ENCODE measurements at regions not wholly inside any gene's neighbourhood (a gene's known extent, or its start where the extent isn't known, plus 50 kb on each side); places are given as distances from the start of the nearest gene placed in this dataset.

DNA sequence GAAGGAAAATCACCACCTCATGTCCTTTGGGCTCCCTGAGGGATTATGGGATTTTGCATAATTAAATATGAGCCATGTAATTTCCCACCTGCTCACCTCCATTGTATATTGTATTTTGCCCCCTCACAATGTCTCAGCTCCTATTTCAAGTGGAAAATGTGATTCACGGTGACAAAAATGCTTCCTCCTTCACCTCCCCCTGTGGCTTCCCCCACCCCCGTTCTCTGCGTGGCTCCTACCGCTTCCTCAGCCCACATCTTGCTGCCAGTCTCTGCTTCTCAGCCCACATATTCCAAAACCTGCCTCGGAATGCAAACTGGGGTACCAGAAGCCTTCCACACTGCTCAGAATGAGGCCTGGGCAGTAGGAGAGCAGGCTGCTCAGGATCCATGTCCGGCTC lies 394.5 kb upstream of the C16orf82 start:
- H3K4me2 ChIP-seq (ENCODE audit: low read length), result peak overlapping the region; percentile 45; the same call in 1 of the 2 replicates
- H3K9ac ChIP-seq (ENCODE audit: low read length), result no peak overlapping the region; the same call in 1 of the 2 replicates
- H2AFZ ChIP-seq (ENCODE audit: low read length), result no peak overlapping the region

DNA sequence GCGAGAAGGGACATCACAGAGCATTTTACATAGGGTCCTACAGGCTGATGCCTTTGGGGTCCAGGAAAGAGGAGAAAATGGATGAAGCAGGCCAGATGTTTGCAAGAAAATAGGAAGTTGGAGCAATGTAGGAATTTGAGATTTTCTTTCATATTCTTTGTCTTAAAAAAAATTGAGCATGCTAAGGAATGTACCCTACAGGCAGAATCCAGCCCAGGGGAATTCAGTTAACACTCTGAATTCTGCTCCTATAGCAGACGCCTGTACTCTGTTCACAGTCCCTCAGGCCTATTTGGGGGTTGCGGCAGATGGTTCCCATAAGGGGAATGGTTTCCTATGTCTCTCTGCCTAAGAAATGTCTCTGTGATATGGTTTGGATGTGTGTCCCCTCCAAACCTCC lies 393.7 kb upstream of the C16orf82 start:
- Histone ChIP-seq H3K79me2 (ENCODE audit: insufficient read depth, low read length) (no peaks in the 10 kb centered on the region), H3K9me3 (ENCODE audit: low read length) (no peaks in the 10 kb centered on the region), H2AFZ (ENCODE audit: low read length) (no peak overlapping the region), H3K9me2 (ENCODE audit: low read depth, low read length) (no peaks in the 10 kb centered on the region), H4K20me1 (ENCODE audit: insufficient read depth, low read length) (no peaks in the 10 kb centered on the region), H3K27ac (ENCODE audit: low read depth, low read length, poor library complexity, severe bottlenecking) (no peak overlapping the region), H3K4me1 (ENCODE audit: insufficient read depth, low read length, severe bottlenecking) (peaks cover 25% of the 10 kb centered on the region), H3K36me3 (ENCODE audit: insufficient read depth, low read length) (no peaks in the 10 kb centered on the region; the same call in 1 of the 2 replicates), H3K4me3 (ENCODE audit: low read depth, low read length, poor library complexity, severe bottlenecking) (no peak overlapping the region), H3K9ac (ENCODE audit: low read length) (no peak overlapping the region), H3K4me2 (ENCODE audit: low read length) (no peak overlapping the region), H3K27me3 (ENCODE audit: insufficient read depth, low read length) (no peaks in the 10 kb centered on the region), H3F3A (ENCODE audit: insufficient read depth, low read length) (no peaks in the 10 kb centered on the region)
- TF ChIP-seq, protein P1, sequence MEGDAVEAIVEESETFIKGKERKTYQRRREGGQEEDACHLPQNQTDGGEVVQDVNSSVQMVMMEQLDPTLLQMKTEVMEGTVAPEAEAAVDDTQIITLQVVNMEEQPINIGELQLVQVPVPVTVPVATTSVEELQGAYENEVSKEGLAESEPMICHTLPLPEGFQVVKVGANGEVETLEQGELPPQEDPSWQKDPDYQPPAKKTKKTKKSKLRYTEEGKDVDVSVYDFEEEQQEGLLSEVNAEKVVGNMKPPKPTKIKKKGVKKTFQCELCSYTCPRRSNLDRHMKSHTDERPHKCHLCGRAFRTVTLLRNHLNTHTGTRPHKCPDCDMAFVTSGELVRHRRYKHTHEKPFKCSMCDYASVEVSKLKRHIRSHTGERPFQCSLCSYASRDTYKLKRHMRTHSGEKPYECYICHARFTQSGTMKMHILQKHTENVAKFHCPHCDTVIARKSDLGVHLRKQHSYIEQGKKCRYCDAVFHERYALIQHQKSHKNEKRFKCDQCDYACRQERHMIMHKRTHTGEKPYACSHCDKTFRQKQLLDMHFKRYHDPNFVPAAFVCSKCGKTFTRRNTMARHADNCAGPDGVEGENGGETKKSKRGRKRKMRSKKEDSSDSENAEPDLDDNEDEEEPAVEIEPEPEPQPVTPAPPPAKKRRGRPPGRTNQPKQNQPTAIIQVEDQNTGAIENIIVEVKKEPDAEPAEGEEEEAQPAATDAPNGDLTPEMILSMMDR (IDR thresholded peaks at IDR 0.05; ENCODE audit: low read length), result no peak
- no peak for TF ChIP-seq EZH2 (IDR thresholded peaks at IDR 0.05; ENCODE audit: borderline replicate concordance, low read length)

More for the DNA sequence above, 394.5 kb upstream of the C16orf82 start:
- no peaks in the 10 kb centered on the region for H3K9me2 ChIP-seq (ENCODE audit: low read depth, low read length)
- peaks cover 30% of the 10 kb centered on the region for H3K4me1 ChIP-seq (ENCODE audit: insufficient read depth, low read length, severe bottlenecking)
- H4K20me1 ChIP-seq (ENCODE audit: insufficient read depth, low read length), result no peaks in the 10 kb centered on the region
- H3K27me3 ChIP-seq (ENCODE audit: insufficient read depth, low read length), result no peaks in the 10 kb centered on the region
- no peaks in the 10 kb centered on the region for H3F3A ChIP-seq (ENCODE audit: insufficient read depth, low read length)
- no peak for TF ChIP-seq EZH2 (IDR thresholded peaks at IDR 0.05; ENCODE audit: borderline replicate concordance, low read length)
- TF ChIP-seq, protein P1 (IDR thresholded peaks at IDR 0.05; ENCODE audit: low read length), result no peak
- peak overlapping the region; percentile 72 for H3K27ac ChIP-seq (ENCODE audit: low read depth, low read length, poor library complexity, severe bottlenecking)
- H3K36me3 ChIP-seq (ENCODE audit: insufficient read depth, low read length), result no peaks in the 10 kb centered on the region; the same call in 1 of the 2 replicates
- H3K4me3 ChIP-seq (ENCODE audit: low read depth, low read length, poor library complexity, severe bottlenecking), result no peak overlapping the region
- H3K79me2 ChIP-seq (ENCODE audit: insufficient read depth, low read length), result no peaks in the 10 kb centered on the region
- no peaks in the 10 kb centered on the region for H3K9me3 ChIP-seq (ENCODE audit: low read length)

DNA sequence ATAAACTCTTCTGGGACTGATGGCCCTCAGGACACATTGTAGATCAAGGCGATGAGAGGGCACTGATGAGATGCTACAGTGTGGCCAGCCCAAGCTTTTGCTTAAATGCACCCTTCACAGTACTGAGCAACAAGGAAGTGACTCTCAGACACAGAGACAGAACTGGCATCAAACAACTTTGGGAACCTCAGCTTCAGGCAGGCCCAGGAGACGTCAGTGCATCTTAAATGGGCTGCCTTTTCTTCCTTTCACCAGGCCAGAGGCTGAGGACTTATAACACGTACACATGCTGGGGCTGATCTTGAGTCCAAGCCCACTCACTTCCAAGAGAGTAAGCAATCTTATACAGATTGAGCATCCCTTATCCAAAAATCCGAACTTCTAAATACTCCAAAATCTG lies 386.1 kb upstream of the C16orf82 start:
- H3F3A ChIP-seq (ENCODE audit: insufficient read depth, low read length), result no peaks in the 10 kb centered on the region
- TF ChIP-seq, protein P1 (IDR thresholded peaks at IDR 0.05; ENCODE audit: low read length), result no peak
- TF ChIP-seq EZH2 (IDR thresholded peaks at IDR 0.05; ENCODE audit: borderline replicate concordance, low read length), result no peak

More for the DNA sequence above, 386.1 kb upstream of the C16orf82 start:
- Histone ChIP-seq H3K4me1 (ENCODE audit: insufficient read depth, low read length, severe bottlenecking) (no peaks in the 10 kb centered on the region), H3K9me2 (ENCODE audit: low read depth, low read length) (no peaks in the 10 kb centered on the region), H3K27ac (ENCODE audit: low read depth, low read length, poor library complexity, severe bottlenecking) (no peak overlapping the region), H3K27me3 (ENCODE audit: insufficient read depth, low read length) (no peaks in the 10 kb centered on the region), H3K9ac (ENCODE audit: low read length) (no peak overlapping the region), H3K79me2 (ENCODE audit: insufficient read depth, low read length) (no peaks in the 10 kb centered on the region), H3K36me3 (ENCODE audit: insufficient read depth, low read length) (no peaks in the 10 kb centered on the region), H3K4me2 (ENCODE audit: low read length) (no peak overlapping the region), H2AFZ (ENCODE audit: low read length) (no peak overlapping the region), H3K9me3 (ENCODE audit: low read length) (no peaks in the 10 kb centered on the region), H3K4me3 (ENCODE audit: low read depth, low read length, poor library complexity, severe bottlenecking) (no peak overlapping the region), H4K20me1 (ENCODE audit: insufficient read depth, low read length) (no peaks in the 10 kb centered on the region)
